ENCODE measurements at regions not wholly inside any gene's neighbourhood (a gene's known extent, or its start where the extent isn't known, plus 50 kb on each side); places are given as distances from the start of the nearest gene placed in this dataset.
A peak's percentile ranks its signal among the peaks of the same experiment; 100 is the strongest.

- no peak for TF ChIP-seq CTCF (IDR thresholded peaks at IDR 0.05)
- TF ChIP-seq EZH2 (IDR thresholded peaks at IDR 0.05): no peak
- no peak for TF ChIP-seq EZH2phosphoT487 (IDR thresholded peaks at IDR 0.05)
- Mint-ChIP-seq H3K9me3 (no peaks in the 10 kb centered on the region), H3K36me3 (no peaks in the 10 kb centered on the region), H3K4me3 (no peak overlapping the region), H3K4me1 (peaks cover 3% of the 10 kb centered on the region), H3K27me3 (ENCODE audit: insufficient read depth, low read depth) (no peaks in the 10 kb centered on the region), H3K27ac (no peak overlapping the region)
- H3K27ac ChIP-seq: no peak overlapping the region
- H3K9me3 ChIP-seq (ENCODE audit: low read depth): no peaks in the 10 kb centered on the region
- no peak overlapping the region for H3K4me2 ChIP-seq
- H3K79me2 ChIP-seq (ENCODE audit: low read depth): no peaks in the 10 kb centered on the region
- H3K36me3 ChIP-seq: no peaks in the 10 kb centered on the region
- H3F3A ChIP-seq (ENCODE audit: low read depth): no peaks in the 10 kb centered on the region
- no peaks in the 10 kb centered on the region for H3K4me1 ChIP-seq
- no peak overlapping the region for H3K9ac ChIP-seq
- H4K20me1 ChIP-seq (ENCODE audit: low read depth): no peaks in the 10 kb centered on the region
- no peak for DNase-seq (ENCODE audit: low spot score)
- no peaks in the 10 kb centered on the region for H3K27me3 ChIP-seq
- no peak overlapping the region for H2AFZ ChIP-seq (replicated peaks)
- no peak overlapping the region for H3K4me3 ChIP-seq
Observed at GRCh38 chr6:50637267-50637666, 76.1 kb upstream of the TFAP2D start.

GRCh38 chr6:50649086-50649485, 64.2 kb upstream of the TFAP2D start:
- no peak overlapping the region for H3K27ac Mint-ChIP-seq
- no peaks in the 10 kb centered on the region for H3K36me3 ChIP-seq

GRCh38 chr6:50653253-50653652, 60.1 kb upstream of the TFAP2D start:
- H3K36me3 ChIP-seq: no peaks in the 10 kb centered on the region

More at GRCh38 chr6:50649086-50649485, 64.2 kb upstream of the TFAP2D start:
- Histone ChIP-seq H4K20me1 (ENCODE audit: low read depth) (no peaks in the 10 kb centered on the region), H3K27ac (no peak overlapping the region), H3K9me3 (ENCODE audit: low read depth) (peaks cover 5% of the 10 kb centered on the region), H3K27me3 (no peaks in the 10 kb centered on the region), H2AFZ (replicated peaks) (no peak overlapping the region), H3F3A (ENCODE audit: low read depth) (no peaks in the 10 kb centered on the region), H3K4me1 (no peaks in the 10 kb centered on the region), H3K4me3 (no peak overlapping the region), H3K9ac (no peak overlapping the region), H3K79me2 (ENCODE audit: low read depth) (no peaks in the 10 kb centered on the region), H3K4me2 (no peak overlapping the region)
- Mint-ChIP-seq H3K36me3 (no peaks in the 10 kb centered on the region), H3K9me3 (peaks cover 14% of the 10 kb centered on the region), H3K4me3 (no peak overlapping the region), H3K27me3 (ENCODE audit: insufficient read depth, low read depth) (no peaks in the 10 kb centered on the region), H3K4me1 (no peaks in the 10 kb centered on the region)
- TF ChIP-seq CTCF (IDR thresholded peaks at IDR 0.05): no peak
- TF ChIP-seq EZH2 (IDR thresholded peaks at IDR 0.05): no peak
- TF ChIP-seq EZH2phosphoT487 (IDR thresholded peaks at IDR 0.05): no peak
- DNase-seq (ENCODE audit: low spot score): no peak

More at GRCh38 chr6:50653253-50653652, 60.1 kb upstream of the TFAP2D start:
- Histone ChIP-seq H2AFZ (replicated peaks) (no peak overlapping the region), H3K4me1 (no peaks in the 10 kb centered on the region), H3K27ac (no peak overlapping the region), H3K4me3 (no peak overlapping the region), H3K27me3 (no peaks in the 10 kb centered on the region), H3K9ac (no peak overlapping the region), H3F3A (ENCODE audit: low read depth) (no peaks in the 10 kb centered on the region), H3K79me2 (ENCODE audit: low read depth) (no peaks in the 10 kb centered on the region), H3K9me3 (ENCODE audit: low read depth) (peaks cover 5% of the 10 kb centered on the region), H4K20me1 (ENCODE audit: low read depth) (no peaks in the 10 kb centered on the region), H3K4me2 (no peak overlapping the region)
- Mint-ChIP-seq H3K9me3 (peaks cover 9% of the 10 kb centered on the region), H3K4me3 (no peak overlapping the region), H3K27me3 (ENCODE audit: insufficient read depth, low read depth) (peaks cover 2% of the 10 kb centered on the region), H3K36me3 (no peaks in the 10 kb centered on the region), H3K4me1 (no peaks in the 10 kb centered on the region), H3K27ac (no peak overlapping the region)
- TF ChIP-seq CTCF (IDR thresholded peaks at IDR 0.05): peak; percentile 38
- no peak for TF ChIP-seq EZH2phosphoT487 (IDR thresholded peaks at IDR 0.05)
- peak; percentile 38 for DNase-seq (ENCODE audit: low spot score)

All from neural progenitor cell (in vitro differentiated cells).